HEK293 (cell line): ENCODE measurements at regions not wholly inside any gene's neighbourhood (a gene's known extent, or its start where the extent isn't known, plus 50 kb on each side); places are given as distances from the start of the nearest gene placed in this dataset.
A peak's percentile ranks its signal among the peaks of the same experiment; 100 is the strongest.

Source experiments
- CTCF ChIA-PET: fragments of 350-600 bp; formaldehyde crosslinking; extraction: SDS; loops from one replicate; lab custom pipeline; 2021; ENCODE audit warnings: antibody characterized with exemption; lab: Yijun Ruan, JAX
- POLR2A ChIA-PET: fragments of 300-600 bp; formaldehyde crosslinking; extraction: SDS; loops from one replicate; lab custom pipeline; 2020; ENCODE audit warnings: antibody characterized with exemption, inconsistent platforms; lab: Yijun Ruan, JAX
- H3K27ac ChIP-seq: fragments of 200-500 bp; sonication (Bioruptor generic); 2 replicates; pipeline ENCODE4 v1.5.1; 2014; ENCODE audit warnings: low read depth, low read length, control low read depth, inconsistent platforms; ENCODE audit errors: extremely low read depth
- H3K36me3 ChIP-seq, 2 experiments: fragments of 200-500 bp in 1 of 2; sonication (Bioruptor generic) in 1 of 2; 1 replicate in 1 of 2; 2 replicates in 1 of 2; pipeline ENCODE4 v1.5.1; 2014 to 2017; ENCODE audit warnings: inconsistent platforms in 2 of 2, low read length in 2 of 2; ENCODE audit not compliant: control insufficient read depth in 2 of 2, insufficient read depth in 1 of 2
- H3K4me1 ChIP-seq: fragments of 200-500 bp; sonication (Bioruptor generic); 2 replicates; pipeline ENCODE4 v1.5.1; 2014; ENCODE audit warnings: mild to moderate bottlenecking, low read length, inconsistent platforms; ENCODE audit not compliant: control insufficient read depth, insufficient read depth
- H3K4me3 ChIP-seq: 2 replicates; pipeline ENCODE4 v1.5.1; 2011; ENCODE audit warnings: low read depth, mild to moderate bottlenecking, control low read depth, low read length, moderate library complexity
- H3K9me3 ChIP-seq: fragments of 200-500 bp; sonication (Bioruptor generic); 2 replicates; pipeline ENCODE4 v1.5.1; 2014; ENCODE audit warnings: low read depth, low read length, inconsistent platforms; ENCODE audit not compliant: control insufficient read depth, insufficient read depth
- ATF2 ChIP-seq: fragments of 450-650 bp; formaldehyde crosslinking; IDR thresholded peaks from 2 replicates; pipeline ENCODE4 v1.5.1; 2016; ENCODE audit warnings: missing biosample characterization, missing genetic modification characterization, low read depth
- BCL11A ChIP-seq: fragments of 450-650 bp; formaldehyde crosslinking; IDR thresholded peaks from 2 replicates; pipeline ENCODE4 v1.5.1; 2016; ENCODE audit warnings: low read depth, missing biosample characterization, missing genetic modification characterization
- EGR2 ChIP-seq: fragments of 450-650 bp; formaldehyde crosslinking; IDR thresholded peaks from 2 replicates; pipeline ENCODE4 v1.5.1; 2016; ENCODE audit warnings: low read depth, missing biosample characterization, missing genetic modification characterization
- GLIS1 ChIP-seq: fragments of 450-650 bp; formaldehyde crosslinking; IDR thresholded peaks from 2 replicates; pipeline ENCODE4 v1.5.1; 2016; ENCODE audit warnings: missing biosample characterization, missing genetic modification characterization
- KLF9 ChIP-seq: fragments of 450-650 bp; formaldehyde crosslinking; IDR thresholded peaks from 2 replicates; pipeline ENCODE4 v1.5.1; 2016; ENCODE audit warnings: missing biosample characterization, missing genetic modification characterization, low read depth
- MYNN ChIP-seq: fragments of 450-650 bp; formaldehyde crosslinking; IDR thresholded peaks from 2 replicates; pipeline ENCODE4 v1.5.1; 2016; ENCODE audit warnings: missing biosample characterization, missing genetic modification characterization, borderline replicate concordance
- SP3 ChIP-seq: fragments of 450-650 bp; formaldehyde crosslinking; IDR thresholded peaks from 2 replicates; pipeline ENCODE4 v1.5.1; 2016; ENCODE audit warnings: missing biosample characterization, missing genetic modification characterization
- SP7 ChIP-seq: fragments of 450-650 bp; formaldehyde crosslinking; IDR thresholded peaks from 2 replicates; pipeline ENCODE4 v1.5.1; 2016; ENCODE audit warnings: missing biosample characterization, missing genetic modification characterization
- ZBTB21 ChIP-seq: fragments of 450-650 bp; formaldehyde crosslinking; IDR thresholded peaks from 2 replicates; pipeline ENCODE4 v1.5.1; 2017; ENCODE audit warnings: missing biosample characterization, missing genetic modification characterization
- ZFHX2 ChIP-seq: fragments of 450-650 bp; formaldehyde crosslinking; conservative IDR thresholded peaks from 2 replicates; pipeline ENCODE4 v1.5.1; 2016; ENCODE audit warnings: missing biosample characterization, missing genetic modification characterization
- ZNF133 ChIP-seq: fragments of 450-650 bp; formaldehyde crosslinking; IDR thresholded peaks from 2 replicates; pipeline ENCODE4 v1.5.1; 2016; ENCODE audit warnings: missing biosample characterization, missing genetic modification characterization
- ZNF174 ChIP-seq: fragments of 450-650 bp; formaldehyde crosslinking; IDR thresholded peaks from 2 replicates; pipeline ENCODE4 v1.5.0; 2017; ENCODE audit warnings: missing biosample characterization, mild to moderate bottlenecking, missing genetic modification characterization
- ZNF184 ChIP-seq: fragments of 450-650 bp; IDR thresholded peaks from 2 replicates; pipeline ENCODE4 v1.5.1; 2018; ENCODE audit warnings: missing biosample characterization, mild to moderate bottlenecking, missing genetic modification characterization
- ZNF19 ChIP-seq: fragments of 450-650 bp; formaldehyde crosslinking; IDR thresholded peaks from 2 replicates; pipeline ENCODE4; 2016; ENCODE audit warnings: missing biosample characterization, missing genetic modification characterization, low read depth
- ZNF214 ChIP-seq: fragments of 450-650 bp; formaldehyde crosslinking; IDR thresholded peaks from 2 replicates; pipeline ENCODE4 v1.5.1; 2017; ENCODE audit warnings: missing biosample characterization, mild to moderate bottlenecking, missing genetic modification characterization, borderline replicate concordance
- ZNF335 ChIP-seq: fragments of 450-650 bp; formaldehyde crosslinking; conservative IDR thresholded peaks from 2 replicates; pipeline ENCODE4 v1.5.1; 2016; ENCODE audit warnings: missing biosample characterization, missing genetic modification characterization
- ZNF394 ChIP-seq: fragments of 450-650 bp; formaldehyde crosslinking; IDR thresholded peaks from 2 replicates; pipeline ENCODE4 v1.5.1; 2016; ENCODE audit warnings: missing biosample characterization, missing genetic modification characterization, mild to moderate bottlenecking, moderate library complexity, borderline replicate concordance
- ZNF426 ChIP-seq: fragments of 450-650 bp; formaldehyde crosslinking; IDR thresholded peaks from 2 replicates; pipeline ENCODE4 v1.5.1; 2017; ENCODE audit warnings: missing biosample characterization, missing genetic modification characterization, mild to moderate bottlenecking, inconsistent platforms, moderate library complexity
- ZNF555 ChIP-seq: fragments of 450-650 bp; formaldehyde crosslinking; conservative IDR thresholded peaks from 2 replicates; pipeline ENCODE4 v1.5.1; 2017; ENCODE audit warnings: missing biosample characterization, mild to moderate bottlenecking, missing genetic modification characterization, inconsistent platforms
- ZNF561 ChIP-seq: fragments of 450-650 bp; IDR thresholded peaks from 2 replicates; pipeline ENCODE4 v1.5.1; 2018; ENCODE audit warnings: missing biosample characterization, missing genetic modification characterization, borderline replicate concordance
- ZNF629 ChIP-seq: fragments of 450-650 bp; formaldehyde crosslinking; IDR thresholded peaks from 2 replicates; pipeline ENCODE4 v1.5.1; 2017; ENCODE audit warnings: missing biosample characterization, missing genetic modification characterization
- ZNF830 ChIP-seq: fragments of 450-650 bp; IDR thresholded peaks from 2 replicates; pipeline ENCODE4 v1.5.0; 2018; ENCODE audit warnings: missing biosample characterization, missing genetic modification characterization, low read depth, mild to moderate bottlenecking, moderate library complexity
- TF ChIP-seq, protein P1 (sequence below): fragments of 450-650 bp; formaldehyde crosslinking; IDR thresholded peaks from 2 replicates; pipeline ENCODE4 v1.5.1; 2016; ENCODE audit warnings: missing biosample characterization, missing genetic modification characterization
- TF ChIP-seq, protein P2 (sequence below): fragments of 450-650 bp; formaldehyde crosslinking; IDR thresholded peaks from 2 replicates; pipeline ENCODE4 v1.5.1; 2016; ENCODE audit warnings: missing biosample characterization, missing genetic modification characterization
- TF ChIP-seq, protein P3 (sequence below): fragments of 450-650 bp; formaldehyde crosslinking; IDR thresholded peaks from 2 replicates; pipeline ENCODE4 v1.5.1; 2016; ENCODE audit warnings: missing biosample characterization, missing genetic modification characterization
- TF ChIP-seq, protein P4 (sequence below): fragments of 450-650 bp; formaldehyde crosslinking; IDR thresholded peaks from 2 replicates; pipeline ENCODE4 v1.5.1; 2016; ENCODE audit warnings: missing biosample characterization, missing genetic modification characterization

- CTCF ChIA-PET: interaction anchor here (1.0 kb wide), 1 partner anchor 112 kb away, joined by 3 read pairs; no protein-coding TSS in a partner anchor
- TF ChIP-seq ZNF629 (tag by site-specific recombination) (peak; percentile 68), ZFHX2 (tag by site-specific recombination) (peak; percentile 95), ATF2 (peak; percentile 80; the same call in 1 of the 2 replicates), ZNF184 (no peak), ZNF426 (tag by site-specific recombination) (no peak), ZNF174 (tag by site-specific recombination) (no peak), ZNF561 (tag by site-specific recombination) (no peak), BCL11A (tag by site-specific recombination) (no peak), ZNF133 (tag by site-specific recombination) (no peak), ZNF214 (tag by site-specific recombination) (no peak), SP3 (tag by site-specific recombination) (0 out of 2 replicates have a peak, but pooled peaks have one; percentile 24), SP7 (tag by site-specific recombination) (no peak), GLIS1 (tag by site-specific recombination) (no peak), ZNF394 (tag by site-specific recombination) (peak; percentile 15; the same call in 1 of the 2 replicates), ZNF19 (tag by site-specific recombination) (no peak), EGR2 (tag by site-specific recombination) (peak; percentile 80), ZBTB21 (tag by site-specific recombination) (peak; percentile 66; the same call in 1 of the 2 replicates), ZNF555 (tag by site-specific recombination) (no peak), ZNF830 (tag by site-specific recombination) (no peak), ZNF335 (tag by site-specific recombination) (no peak), MYNN (no peak), KLF9 (no peak)
- TF ChIP-seq, protein P1, sequence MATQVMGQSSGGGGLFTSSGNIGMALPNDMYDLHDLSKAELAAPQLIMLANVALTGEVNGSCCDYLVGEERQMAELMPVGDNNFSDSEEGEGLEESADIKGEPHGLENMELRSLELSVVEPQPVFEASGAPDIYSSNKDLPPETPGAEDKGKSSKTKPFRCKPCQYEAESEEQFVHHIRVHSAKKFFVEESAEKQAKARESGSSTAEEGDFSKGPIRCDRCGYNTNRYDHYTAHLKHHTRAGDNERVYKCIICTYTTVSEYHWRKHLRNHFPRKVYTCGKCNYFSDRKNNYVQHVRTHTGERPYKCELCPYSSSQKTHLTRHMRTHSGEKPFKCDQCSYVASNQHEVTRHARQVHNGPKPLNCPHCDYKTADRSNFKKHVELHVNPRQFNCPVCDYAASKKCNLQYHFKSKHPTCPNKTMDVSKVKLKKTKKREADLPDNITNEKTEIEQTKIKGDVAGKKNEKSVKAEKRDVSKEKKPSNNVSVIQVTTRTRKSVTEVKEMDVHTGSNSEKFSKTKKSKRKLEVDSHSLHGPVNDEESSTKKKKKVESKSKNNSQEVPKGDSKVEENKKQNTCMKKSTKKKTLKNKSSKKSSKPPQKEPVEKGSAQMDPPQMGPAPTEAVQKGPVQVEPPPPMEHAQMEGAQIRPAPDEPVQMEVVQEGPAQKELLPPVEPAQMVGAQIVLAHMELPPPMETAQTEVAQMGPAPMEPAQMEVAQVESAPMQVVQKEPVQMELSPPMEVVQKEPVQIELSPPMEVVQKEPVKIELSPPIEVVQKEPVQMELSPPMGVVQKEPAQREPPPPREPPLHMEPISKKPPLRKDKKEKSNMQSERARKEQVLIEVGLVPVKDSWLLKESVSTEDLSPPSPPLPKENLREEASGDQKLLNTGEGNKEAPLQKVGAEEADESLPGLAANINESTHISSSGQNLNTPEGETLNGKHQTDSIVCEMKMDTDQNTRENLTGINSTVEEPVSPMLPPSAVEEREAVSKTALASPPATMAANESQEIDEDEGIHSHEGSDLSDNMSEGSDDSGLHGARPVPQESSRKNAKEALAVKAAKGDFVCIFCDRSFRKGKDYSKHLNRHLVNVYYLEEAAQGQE (tag by site-specific recombination): no peak
- TF ChIP-seq, protein P2, sequence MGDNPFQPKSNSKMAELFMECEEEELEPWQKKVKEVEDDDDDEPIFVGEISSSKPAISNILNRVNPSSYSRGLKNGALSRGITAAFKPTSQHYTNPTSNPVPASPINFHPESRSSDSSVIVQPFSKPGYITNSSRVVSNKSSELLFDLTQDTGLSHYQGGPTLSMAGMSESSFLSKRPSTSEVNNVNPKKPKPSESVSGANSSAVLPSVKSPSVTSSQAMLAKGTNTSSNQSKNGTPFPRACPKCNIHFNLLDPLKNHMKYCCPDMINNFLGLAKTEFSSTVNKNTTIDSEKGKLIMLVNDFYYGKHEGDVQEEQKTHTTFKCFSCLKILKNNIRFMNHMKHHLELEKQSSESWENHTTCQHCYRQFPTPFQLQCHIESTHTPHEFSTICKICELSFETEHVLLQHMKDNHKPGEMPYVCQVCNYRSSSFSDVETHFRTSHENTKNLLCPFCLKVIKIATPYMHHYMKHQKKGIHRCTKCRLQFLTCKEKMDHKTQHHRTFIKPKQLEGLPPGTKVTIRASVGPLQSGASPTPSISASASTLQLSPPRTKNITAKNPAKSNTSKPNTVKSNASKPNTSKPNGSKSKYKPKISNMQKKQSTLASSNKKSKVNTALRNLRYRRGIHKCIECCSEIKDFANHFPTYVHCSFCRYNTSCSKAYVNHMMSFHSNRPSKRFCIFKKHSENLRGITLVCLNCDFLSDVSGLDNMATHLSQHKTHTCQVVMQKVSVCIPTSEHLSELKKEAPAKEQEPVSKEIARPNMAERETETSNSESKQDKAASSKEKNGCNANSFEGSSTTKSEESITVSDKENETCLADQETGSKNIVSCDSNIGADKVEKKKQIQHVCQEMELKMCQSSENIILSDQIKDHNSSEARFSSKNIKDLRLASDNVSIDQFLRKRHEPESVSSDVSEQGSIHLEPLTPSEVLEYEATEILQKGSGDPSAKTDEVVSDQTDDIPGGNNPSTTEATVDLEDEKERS (tag by site-specific recombination): no peak
- TF ChIP-seq, protein P3, sequence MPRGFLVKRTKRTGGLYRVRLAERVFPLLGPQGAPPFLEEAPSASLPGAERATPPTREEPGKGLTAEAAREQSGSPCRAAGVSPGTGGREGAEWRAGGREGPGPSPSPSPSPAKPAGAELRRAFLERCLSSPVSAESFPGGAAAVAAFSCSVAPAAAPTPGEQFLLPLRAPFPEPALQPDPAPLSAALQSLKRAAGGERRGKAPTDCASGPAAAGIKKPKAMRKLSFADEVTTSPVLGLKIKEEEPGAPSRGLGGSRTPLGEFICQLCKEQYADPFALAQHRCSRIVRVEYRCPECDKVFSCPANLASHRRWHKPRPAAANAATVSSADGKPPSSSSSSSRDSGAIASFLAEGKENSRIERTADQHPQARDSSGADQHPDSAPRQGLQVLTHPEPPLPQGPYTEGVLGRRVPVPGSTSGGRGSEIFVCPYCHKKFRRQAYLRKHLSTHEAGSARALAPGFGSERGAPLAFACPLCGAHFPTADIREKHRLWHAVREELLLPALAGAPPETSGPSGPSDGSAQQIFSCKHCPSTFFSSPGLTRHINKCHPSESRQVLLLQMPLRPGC (tag by site-specific recombination): no peak
- TF ChIP-seq, protein P4, sequence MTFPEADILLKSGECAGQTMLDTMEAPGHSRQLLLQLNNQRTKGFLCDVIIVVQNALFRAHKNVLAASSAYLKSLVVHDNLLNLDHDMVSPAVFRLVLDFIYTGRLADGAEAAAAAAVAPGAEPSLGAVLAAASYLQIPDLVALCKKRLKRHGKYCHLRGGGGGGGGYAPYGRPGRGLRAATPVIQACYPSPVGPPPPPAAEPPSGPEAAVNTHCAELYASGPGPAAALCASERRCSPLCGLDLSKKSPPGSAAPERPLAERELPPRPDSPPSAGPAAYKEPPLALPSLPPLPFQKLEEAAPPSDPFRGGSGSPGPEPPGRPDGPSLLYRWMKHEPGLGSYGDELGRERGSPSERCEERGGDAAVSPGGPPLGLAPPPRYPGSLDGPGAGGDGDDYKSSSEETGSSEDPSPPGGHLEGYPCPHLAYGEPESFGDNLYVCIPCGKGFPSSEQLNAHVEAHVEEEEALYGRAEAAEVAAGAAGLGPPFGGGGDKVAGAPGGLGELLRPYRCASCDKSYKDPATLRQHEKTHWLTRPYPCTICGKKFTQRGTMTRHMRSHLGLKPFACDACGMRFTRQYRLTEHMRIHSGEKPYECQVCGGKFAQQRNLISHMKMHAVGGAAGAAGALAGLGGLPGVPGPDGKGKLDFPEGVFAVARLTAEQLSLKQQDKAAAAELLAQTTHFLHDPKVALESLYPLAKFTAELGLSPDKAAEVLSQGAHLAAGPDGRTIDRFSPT (tag by site-specific recombination): 0 out of 2 replicates have a peak, but pooled peaks have one; percentile 22
- no peak overlapping the region for H3K27ac ChIP-seq
- POLR2A ChIA-PET: no interaction called here
- no peaks in the 10 kb centered on the region for H3K9me3 ChIP-seq
- no peak overlapping the region for H3K4me3 ChIP-seq
- peaks cover 9% of the 10 kb centered on the region for H3K4me1 ChIP-seq
- H3K36me3 ChIP-seq: no peaks in the 10 kb centered on the region
Measured at GRCh38 chr4:173878701-173879100, 348.7 kb upstream of the HAND2 start.
